ENCODE measurements at regions not wholly inside any gene's neighbourhood (a gene's known extent, or its start where the extent isn't known, plus 50 kb on each side); places are given as distances from the start of the nearest gene placed in this dataset.
"Not testable (repeated sequence)": the region's sequence is repeated elsewhere in the genome, so short reads cannot be mapped to it uniquely, and the experiment has no call there.

- no peak for DNase-seq (ENCODE audit: low read depth)
- H3K4me3 ChIP-seq (ENCODE audit: low read length) = no peak overlapping the region
- no peak for TF ChIP-seq CTCF (conservative IDR thresholded peaks at IDR 0.05; ENCODE audit: low read length)
Measured at GRCh38 chr7:101722247-101722646, 93.2 kb upstream of the MYL10 start.

- no peak for DNase-seq (ENCODE audit: low read depth)
- no peak for TF ChIP-seq CTCF (conservative IDR thresholded peaks at IDR 0.05; ENCODE audit: low read length)
- no peak overlapping the region for H3K4me3 ChIP-seq (ENCODE audit: low read length)
Measured at GRCh38 chr7:101723835-101724234, 93.6 kb upstream of the CUX1 start.

- H3K4me3 ChIP-seq (ENCODE audit: low read length) = no peak overlapping the region
- no peak for TF ChIP-seq CTCF (conservative IDR thresholded peaks at IDR 0.05; ENCODE audit: low read length)
- no peak for DNase-seq (ENCODE audit: low read depth)
Measured at GRCh38 chr7:101724957-101725356, 92.5 kb upstream of the CUX1 start.

- no peak overlapping the region for H3K4me3 ChIP-seq (ENCODE audit: low read length)
- DNase-seq (ENCODE audit: low read depth) = no peak
- no peak for TF ChIP-seq CTCF (conservative IDR thresholded peaks at IDR 0.05; ENCODE audit: low read length)
Measured at GRCh38 chr7:101725921-101726320, 91.5 kb upstream of the CUX1 start.

- no peak for TF ChIP-seq CTCF (conservative IDR thresholded peaks at IDR 0.05; ENCODE audit: low read length)
- DNase-seq (ENCODE audit: low read depth) = no peak
- no peak overlapping the region for H3K4me3 ChIP-seq (ENCODE audit: low read length)
Measured at GRCh38 chr7:101727184-101727583, 90.2 kb upstream of the CUX1 start.

- TF ChIP-seq CTCF (conservative IDR thresholded peaks at IDR 0.05; ENCODE audit: low read length) = no peak
- H3K4me3 ChIP-seq (ENCODE audit: low read length) = no peak overlapping the region
- no peak for DNase-seq (ENCODE audit: low read depth)
Measured at GRCh38 chr7:101728128-101728527, 89.3 kb upstream of the CUX1 start.

- H3K4me3 ChIP-seq (ENCODE audit: low read length); DNase-seq (ENCODE audit: low read depth): not testable (repeated sequence)
Measured at GRCh38 chr7:101728873-101729240, 88.6 kb upstream of the CUX1 start.

GRCh38 chr7:101729241-101729883, 88.1 kb upstream of the CUX1 start:
- no peak overlapping the region for H3K4me3 ChIP-seq (ENCODE audit: low read length)
- TF ChIP-seq CTCF (conservative IDR thresholded peaks at IDR 0.05; ENCODE audit: low read length) = no peak
- DNase-seq (ENCODE audit: low read depth) = peak; percentile 69
